Adrenal gland (tissue), 5 donors: ENCODE measurements at regions not wholly inside any gene's neighbourhood (a gene's known extent, or its start where the extent isn't known, plus 50 kb on each side); places are given as distances from the start of the nearest gene placed in this dataset.

Experiments used
- CTCF ChIP-seq, 6 experiments: fragments of 450-650 bp in 4 of 6; fragments of 200-600 bp in 2 of 6; sonication (generic) in 1 of 6; IDR thresholded peaks; 1 replicate in 5 of 6; 2 replicates in 1 of 6; pipeline versions ENCODE4 v1.5.1 to v1.8.0; 2016 to 2021; ENCODE audit warnings: antibody characterized with exemption in 6 of 6, mild to moderate bottlenecking in 2 of 6, moderate library complexity in 1 of 6
- POLR2A ChIP-seq, 2 donors: fragments of 450-650 bp; IDR thresholded peaks; one replicate each; pipeline ENCODE4 v1.6.1; 2017; ENCODE audit warnings: antibody characterized with exemption in 2 of 2, mild to moderate bottlenecking in 2 of 2, moderate library complexity in 1 of 2
- donor health status: DM: no; HTN: no; CAD: no.

GRCh38 chr4:180827232-180828009 is 1415.8 kb upstream of the TENM3 start:
- no peak for TF ChIP-seq CTCF (IDR thresholded peaks at IDR 0.05)
- no peak for TF ChIP-seq POLR2A (IDR thresholded peaks at IDR 0.05)
